Upper lobe of left lung (tissue), 6 donors: ENCODE measurements at regions not wholly inside any gene's neighbourhood (a gene's known extent, or its start where the extent isn't known, plus 50 kb on each side); places are given as distances from the start of the nearest gene placed in this dataset.

Source experiments
- ATAC-seq, 2 donors: fragments of 200-7000 bp; cut with Tn5 transposase; one replicate each; pipeline ENCODE4 v1.9.1; 2022; ENCODE audit warnings: mild to moderate bottlenecking in 2 of 2, moderate library complexity in 2 of 2; ENCODE audit not compliant: low FRiP score in 2 of 2
- DNase-seq, 2 donors: peaks; one replicate each; pipeline ENCODE4 v3.0.0-alpha.2; 2019 to 2020
- H3K27ac ChIP-seq, 4 donors: fragments of 200-600 bp; sonication (generic); one replicate each; pipeline ENCODE4 v1.5.1; 2016 to 2019
- H3K27me3 ChIP-seq, 4 donors: fragments of 200-600 bp; sonication (generic); one replicate each; pipeline ENCODE4 v1.5.1; 2017 to 2019
- H3K36me3 ChIP-seq, 4 donors: fragments of 200-600 bp; sonication (generic); one replicate each; pipeline ENCODE4 v1.5.1; 2016 to 2019
- H3K4me1 ChIP-seq, 4 donors: fragments of 200-600 bp; sonication (generic); one replicate each; pipeline ENCODE4 v1.5.1; 2018 to 2019
- H3K4me3 ChIP-seq, 4 donors: fragments of 200-600 bp; sonication (generic); one replicate each; pipeline ENCODE4 v1.5.1; 2017 to 2019; ENCODE audit warnings: mild to moderate bottlenecking in 2 of 4, moderate library complexity in 1 of 4
- H3K9me3 ChIP-seq, 4 donors: fragments of 200-600 bp; sonication (generic); one replicate each; pipeline ENCODE4 v1.5.1; 2018 to 2019
- EP300 ChIP-seq, 4 donors: sonication (generic); formaldehyde crosslinking; IDR thresholded peaks; one replicate each; pipeline ENCODE4 v1.5.1; 2017; ENCODE audit warnings: antibody characterized with exemption in 4 of 4, control low read depth in 2 of 4
- POLR2A ChIP-seq, 4 donors: fragments of 450-650 bp; IDR thresholded peaks; one replicate each; pipeline ENCODE4 v1.5.1; 2016 to 2017; ENCODE audit warnings: antibody characterized with exemption in 4 of 4, mild to moderate bottlenecking in 2 of 4
- POLR2AphosphoS5 ChIP-seq, 2 donors: sonication (generic); formaldehyde crosslinking; IDR thresholded peaks; one replicate each; pipeline ENCODE4 v1.5.1; 2017; ENCODE audit warnings: antibody characterized with exemption in 2 of 2
- WGBS, 2 donors: methylation state at CpG; one replicate each; pipeline ENCODE4 v1.1.5; 2017 to 2018; 5-methylcytosine and 5-hydroxymethylcytosine counted together
- TF ChIP-seq, protein P1 (sequence below), 6 experiments: fragments of 450-650 bp in 4 of 6; fragments of 200-600 bp in 2 of 6; sonication (generic) in 2 of 6; IDR thresholded peaks; one replicate each; pipeline ENCODE4 v1.5.1; 2016 to 2019; ENCODE audit warnings: antibody characterized with exemption in 6 of 6
- donor health status: DM: no; HTN: no; CAD: no; lungs with moderate emphysema.
- donor health status: DM: no; HTN: yes; CAD: no; lungs with severe emphysema.

DNA sequence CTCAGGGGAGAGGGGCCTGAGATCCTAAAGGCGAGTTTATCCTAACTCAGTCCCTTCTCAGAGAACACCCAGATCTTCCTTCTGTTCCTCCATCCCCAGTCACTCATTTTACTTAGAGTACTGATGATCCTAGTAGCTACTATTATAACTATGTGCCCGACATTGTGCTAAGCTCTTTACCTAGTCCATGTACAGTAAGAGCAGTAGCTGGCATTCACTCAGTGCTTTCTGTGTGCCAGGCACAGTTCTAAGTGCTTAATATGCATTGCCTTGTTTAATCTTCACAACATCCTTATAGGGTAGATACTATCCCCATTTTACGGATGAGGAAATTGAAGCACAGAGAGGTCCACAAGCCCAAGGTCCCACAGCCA lies 58.3 kb downstream of the FRMPD3 start:
- no peak for ATAC-seq
- Histone ChIP-seq H3K4me3 (no peak overlapping the region), H3K9me3 (peaks cover 0 to 11% (median 0%) of the 10 kb centered on the region in 4 donors), H3K27me3 (peaks cover 0 to 9% (median 0%) of the 10 kb centered on the region in 4 donors), H3K27ac (no peak overlapping the region), H3K4me1 (peaks cover 0 to 7% (median 0%) of the 10 kb centered on the region in 4 donors), H3K36me3 (no peaks in the 10 kb centered on the region)
- TF ChIP-seq POLR2AphosphoS5 (IDR thresholded peaks at IDR 0.05) (no peak), POLR2A (IDR thresholded peaks at IDR 0.05) (no peak), EP300 (IDR thresholded peaks at IDR 0.05) (no peak)
- TF ChIP-seq, protein P1, sequence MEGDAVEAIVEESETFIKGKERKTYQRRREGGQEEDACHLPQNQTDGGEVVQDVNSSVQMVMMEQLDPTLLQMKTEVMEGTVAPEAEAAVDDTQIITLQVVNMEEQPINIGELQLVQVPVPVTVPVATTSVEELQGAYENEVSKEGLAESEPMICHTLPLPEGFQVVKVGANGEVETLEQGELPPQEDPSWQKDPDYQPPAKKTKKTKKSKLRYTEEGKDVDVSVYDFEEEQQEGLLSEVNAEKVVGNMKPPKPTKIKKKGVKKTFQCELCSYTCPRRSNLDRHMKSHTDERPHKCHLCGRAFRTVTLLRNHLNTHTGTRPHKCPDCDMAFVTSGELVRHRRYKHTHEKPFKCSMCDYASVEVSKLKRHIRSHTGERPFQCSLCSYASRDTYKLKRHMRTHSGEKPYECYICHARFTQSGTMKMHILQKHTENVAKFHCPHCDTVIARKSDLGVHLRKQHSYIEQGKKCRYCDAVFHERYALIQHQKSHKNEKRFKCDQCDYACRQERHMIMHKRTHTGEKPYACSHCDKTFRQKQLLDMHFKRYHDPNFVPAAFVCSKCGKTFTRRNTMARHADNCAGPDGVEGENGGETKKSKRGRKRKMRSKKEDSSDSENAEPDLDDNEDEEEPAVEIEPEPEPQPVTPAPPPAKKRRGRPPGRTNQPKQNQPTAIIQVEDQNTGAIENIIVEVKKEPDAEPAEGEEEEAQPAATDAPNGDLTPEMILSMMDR (IDR thresholded peaks at IDR 0.05): no peak
- no peak for DNase-seq
- 66 to 67% methylated on average over 1 to 3 of the region's 3 CpGs for WGBS, 2 donors

DNA sequence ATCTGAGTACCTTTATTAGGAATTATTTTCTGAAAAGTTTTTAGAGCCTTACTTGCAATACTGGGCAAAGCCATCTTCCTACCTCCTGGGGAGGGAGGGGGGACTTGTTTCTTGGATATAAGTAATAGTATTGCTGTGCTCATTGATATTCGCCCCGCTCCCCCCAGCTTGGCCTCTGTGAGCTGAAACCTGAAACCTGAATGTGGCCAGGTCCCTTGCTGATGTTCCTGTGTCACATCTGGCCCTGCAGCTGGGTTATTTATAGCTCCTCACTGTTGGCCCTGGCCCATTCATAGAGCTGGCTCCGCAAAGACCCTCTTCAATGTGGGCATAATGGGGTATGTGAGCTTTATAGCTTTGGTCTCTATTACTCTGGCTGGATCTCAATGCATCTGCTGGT lies 59.5 kb downstream of the FRMPD3 start:
- no peak for TF ChIP-seq POLR2A (IDR thresholded peaks at IDR 0.05)
- TF ChIP-seq POLR2AphosphoS5 (IDR thresholded peaks at IDR 0.05): no peak
- no peak for TF ChIP-seq EP300 (IDR thresholded peaks at IDR 0.05)
- TF ChIP-seq, protein P1 (IDR thresholded peaks at IDR 0.05): no peak
- H3K27me3 ChIP-seq: peaks cover 0 to 9% (median 0%) of the 10 kb centered on the region in 4 donors

DNA sequence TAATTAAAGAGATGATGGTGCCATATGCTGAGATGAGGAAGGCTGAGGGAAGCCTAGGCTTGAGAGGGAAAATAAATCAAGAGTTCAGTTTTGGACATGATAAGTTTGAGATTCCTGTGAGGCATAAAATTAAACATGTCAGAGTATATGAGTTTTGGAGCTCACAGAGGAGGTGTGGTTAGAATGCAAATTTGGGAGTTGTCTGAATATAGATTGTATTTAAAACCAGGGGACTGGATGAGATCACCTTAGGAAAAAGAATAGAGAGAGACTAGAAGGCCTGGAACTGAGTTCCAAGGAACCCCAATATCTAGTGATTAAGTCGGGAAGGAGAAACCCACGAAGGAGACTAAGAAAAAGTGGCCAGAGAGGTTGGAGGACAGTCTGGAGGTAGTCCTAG lies 65.5 kb downstream of the FRMPD3 start:
- DNase-seq (no peak), ATAC-seq (no peak)
- Histone ChIP-seq H3K27me3 (no peaks in the 10 kb centered on the region), H3K36me3 (no peaks in the 10 kb centered on the region), H3K27ac (no peak overlapping the region), H3K4me3 (no peak overlapping the region), H3K9me3 (no peaks in the 10 kb centered on the region), H3K4me1 (no peaks in the 10 kb centered on the region)
- TF ChIP-seq POLR2A (IDR thresholded peaks at IDR 0.05): no peak
- no peak for TF ChIP-seq EP300 (IDR thresholded peaks at IDR 0.05)
- no peak for TF ChIP-seq POLR2AphosphoS5 (IDR thresholded peaks at IDR 0.05)
- TF ChIP-seq, protein P1 (IDR thresholded peaks at IDR 0.05): no peak
- whole genome bisulfite sequencing, 2 donors: 60 to 80% methylated on average over 2 of the region's 2 CpGs

More for the DNA sequence above, 59.5 kb downstream of the FRMPD3 start:
- peaks cover 0 to 11% (median 0%) of the 10 kb centered on the region in 4 donors for H3K9me3 ChIP-seq
- H3K27ac ChIP-seq: no peak overlapping the region
- WGBS, 2 donors: 88 to 100% methylated on average over 2 to 3 of the region's 3 CpGs
- no peak for ATAC-seq
- peaks cover 0 to 7% (median 0%) of the 10 kb centered on the region in 4 donors for H3K4me1 ChIP-seq
- DNase-seq: no peak
- no peaks in the 10 kb centered on the region for H3K36me3 ChIP-seq
- no peak overlapping the region for H3K4me3 ChIP-seq

DNA sequence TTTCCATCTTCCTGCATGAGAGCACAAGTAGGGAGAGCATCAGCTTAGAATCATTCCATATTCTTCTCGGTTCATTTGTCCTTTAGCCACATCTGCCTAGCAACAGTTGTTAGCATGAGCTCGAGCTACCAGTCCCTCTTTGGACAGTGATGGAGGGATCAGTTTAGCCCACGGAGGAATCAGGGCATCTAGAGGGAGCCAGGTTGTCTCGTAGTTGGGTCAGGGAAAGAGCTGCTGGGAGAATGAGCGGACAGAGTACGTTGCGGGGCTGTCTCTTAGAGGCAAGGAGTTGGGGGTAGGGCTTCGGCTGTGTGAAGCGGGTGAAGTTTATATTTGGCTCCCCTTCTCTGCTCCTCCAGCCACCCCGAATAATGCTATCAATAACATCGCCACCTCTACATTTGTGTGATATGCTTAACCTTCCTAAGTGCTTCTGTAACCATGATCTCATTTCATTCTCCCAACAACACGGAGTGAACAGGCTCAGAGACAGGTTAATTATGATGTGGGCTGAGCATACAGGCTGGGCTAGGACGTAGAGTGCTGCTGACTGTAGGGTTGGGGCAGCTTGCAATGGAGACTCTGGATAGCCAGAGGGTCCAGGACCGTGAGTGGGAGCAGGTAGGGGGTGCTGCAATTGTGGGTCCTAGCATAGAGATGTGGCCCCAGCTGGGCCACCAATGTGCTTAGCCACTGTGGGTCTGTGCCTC lies 72.6 kb downstream of the FRMPD3 start:
- H3K4me3 ChIP-seq: no peak overlapping the region
- no peak for TF ChIP-seq EP300 (IDR thresholded peaks at IDR 0.05)
- no peak for TF ChIP-seq POLR2A (IDR thresholded peaks at IDR 0.05)
- TF ChIP-seq POLR2AphosphoS5 (IDR thresholded peaks at IDR 0.05): no peak
- TF ChIP-seq, protein P1 (IDR thresholded peaks at IDR 0.05): no peak
- WGBS, 2 donors: 76 to 86% methylated on average over 13 to 14 of the region's 14 CpGs

DNA sequence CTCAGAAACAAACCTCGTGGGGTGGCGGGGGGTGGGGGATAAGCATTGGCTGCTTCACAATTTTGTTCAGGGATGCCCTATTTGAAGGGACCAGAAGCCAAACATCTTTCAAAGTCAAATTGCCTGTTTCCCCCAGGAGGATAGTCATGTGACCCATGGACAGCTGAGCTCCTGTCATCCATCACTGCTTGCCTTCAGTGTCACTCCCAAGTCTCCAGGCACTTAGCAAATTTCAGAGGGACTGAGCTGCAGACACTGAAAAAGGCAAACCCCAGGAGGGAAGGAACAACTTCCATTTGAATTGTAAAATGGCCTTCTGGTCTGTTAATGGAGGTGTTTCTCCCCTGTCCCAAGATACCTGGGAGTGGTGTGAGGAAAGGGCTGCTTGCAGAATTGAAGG lies 73.4 kb downstream of the FRMPD3 start:
- DNase-seq (no peak), ATAC-seq (no peak)
- H3K36me3 ChIP-seq: no peaks in the 10 kb centered on the region
- TF ChIP-seq EP300 (IDR thresholded peaks at IDR 0.05) (no peak), POLR2AphosphoS5 (IDR thresholded peaks at IDR 0.05) (no peak), POLR2A (IDR thresholded peaks at IDR 0.05) (no peak)
- TF ChIP-seq, protein P1 (IDR thresholded peaks at IDR 0.05): no peak
- no peaks in the 10 kb centered on the region for H3K4me1 ChIP-seq
- no peaks in the 10 kb centered on the region for H3K27me3 ChIP-seq
- no peak overlapping the region for H3K27ac ChIP-seq
- no peaks in the 10 kb centered on the region for H3K9me3 ChIP-seq
- WGBS, 2 donors: 63 to 83% methylated on average over 2 of the region's 2 CpGs
- H3K4me3 ChIP-seq: no peak overlapping the region

More for the DNA sequence above, 72.6 kb downstream of the FRMPD3 start:
- H3K4me1 ChIP-seq: no peaks in the 10 kb centered on the region
- no peak overlapping the region for H3K27ac ChIP-seq
- ATAC-seq (no peak), DNase-seq (no peak)
- H3K36me3 ChIP-seq: no peaks in the 10 kb centered on the region
- H3K27me3 ChIP-seq: no peaks in the 10 kb centered on the region
- H3K9me3 ChIP-seq: no peaks in the 10 kb centered on the region
